B cell (primary cell): ENCODE measurements at regions not wholly inside any gene's neighbourhood (a gene's known extent, or its start where the extent isn't known, plus 50 kb on each side); places are given as distances from the start of the nearest gene placed in this dataset.
"Not testable (repeated sequence)": the region's sequence is repeated elsewhere in the genome, so short reads cannot be mapped to it uniquely, and the experiment has no call there.

ENCODE experiments used
- ATAC-seq: fragments of 200-7000 bp; cut with Tn5 transposase; one replicate; pipeline ENCODE4 v1.10.0; 2021; ENCODE audit warnings: low read depth, mild to moderate bottlenecking, moderate number of reproducible peaks, moderate library complexity
- CTCF ChIA-PET: fragments of 350-600 bp; sonication (Branson Sonifier 250); formaldehyde crosslinking; loops from one replicate; lab custom pipeline; 2021; ENCODE audit warnings: antibody characterized with exemption, inconsistent platforms; lab: Charles Lee
- POLR2A ChIA-PET: fragments of 350-600 bp; sonication (Branson Sonifier 250); formaldehyde crosslinking; loops from one replicate; lab custom pipeline; 2021; ENCODE audit warnings: antibody characterized with exemption; lab: Charles Lee
- DNase-seq: peaks from one replicate; pipeline ENCODE4 v3.0.0; 2013
- H2AFZ ChIP-seq: 2 replicates; pipeline ENCODE4 v1.6.1; 2012; ENCODE audit warnings: mild to moderate bottlenecking, low read depth, low read length; ENCODE audit not compliant: insufficient read depth, poor library complexity, severe bottlenecking
- H3K27ac ChIP-seq, 2 donors: 1 replicate in 1 of 2; 2 replicates in 1 of 2; pipeline ENCODE4 v1.5.1; 2012 to 2013; ENCODE audit warnings: low read length in 2 of 2, mild to moderate bottlenecking in 2 of 2, moderate library complexity in 1 of 2
- H3K27me3 ChIP-seq, 4 experiments: fragments of 200-600 bp in 1 of 4; sonication (generic) in 1 of 4; replicated peaks in 1 of 4; 1 replicate in 2 of 4; 2 replicates in 2 of 4; pipeline versions ENCODE4 v1.6.1 to v1.7.0; 2013 to 2016; ENCODE audit warnings: low read length in 3 of 4, mild to moderate bottlenecking in 2 of 4, mixed read lengths in 1 of 4, moderate library complexity in 1 of 4; ENCODE audit not compliant: insufficient read depth in 4 of 4, control insufficient read depth in 3 of 4; ENCODE audit errors: control extremely low read depth in 1 of 4
- H3K36me3 ChIP-seq, 2 experiments: replicated peaks in 1 of 2; 1 replicate in 1 of 2; 2 replicates in 1 of 2; pipeline versions ENCODE4 v1.6.1 to v1.7.1; 2013; ENCODE audit warnings: low read length in 1 of 2; ENCODE audit not compliant: insufficient read depth in 2 of 2, control insufficient read depth in 1 of 2; ENCODE audit errors: control extremely low read depth in 1 of 2, extremely low read depth in 1 of 2
- H3K4me1 ChIP-seq, 2 donors: fragments of 200-600 bp in 1 of 2; sonication (generic) in 1 of 2; 1 replicate in 1 of 2; 2 replicates in 1 of 2; pipeline versions ENCODE4 v1.5.1 to v1.6.1; 2013 to 2017; ENCODE audit warnings: low read length in 2 of 2; ENCODE audit not compliant: control insufficient read depth in 2 of 2, insufficient read depth in 2 of 2
- H3K4me2 ChIP-seq: replicated peaks from 2 replicates; pipeline ENCODE3; 2012; ENCODE audit warnings: mild to moderate bottlenecking, low read depth, low read length; ENCODE audit not compliant: poor library complexity, severe bottlenecking
- H3K4me3 ChIP-seq, 5 experiments: fragments of 200-600 bp in 1 of 5; sonication (generic) in 1 of 5; 1 replicate in 3 of 5; 2 replicates in 2 of 5; pipeline versions ENCODE4 v1.5.1 to v1.7.0; 2011 to 2016; ENCODE audit warnings: low read length in 4 of 5, mild to moderate bottlenecking in 4 of 5, low read depth in 2 of 5, control low read depth in 1 of 5, moderate library complexity in 1 of 5; ENCODE audit not compliant: insufficient read depth in 1 of 5; ENCODE audit errors: control extremely low read depth in 1 of 5, extremely low read depth in 1 of 5
- H3K79me2 ChIP-seq: fragments of 200-600 bp; sonication (generic); one replicate; pipeline ENCODE4 v1.6.0; 2016; ENCODE audit warnings: low read length; ENCODE audit not compliant: control insufficient read depth, insufficient read depth
- H3K9ac ChIP-seq: fragments of 200-600 bp; sonication (generic); 2 replicates; pipeline ENCODE4 v1.6.1; 2017; ENCODE audit warnings: mild to moderate bottlenecking, low read length, moderate library complexity
- H3K9me3 ChIP-seq, 3 donors: one replicate each; pipeline versions ENCODE4 v1.6.1 to v1.7.1; 2013; ENCODE audit warnings: low read length in 2 of 3; ENCODE audit not compliant: control insufficient read depth in 2 of 3, insufficient read depth in 1 of 3; ENCODE audit errors: control extremely low read depth in 1 of 3
- H4K20me1 ChIP-seq: 2 replicates; pipeline ENCODE4 v1.6.0; 2012; ENCODE audit warnings: mild to moderate bottlenecking, low read length; ENCODE audit not compliant: insufficient read depth, control insufficient read depth, poor library complexity, severe bottlenecking
- H3K27ac Mint-ChIP-seq: one replicate; pipeline ENCODE4 v1.8.0; 2021; ENCODE audit warnings: mixed read lengths
- H3K27me3 Mint-ChIP-seq: one replicate; pipeline ENCODE4 v1.8.0; 2021; ENCODE audit warnings: mixed read lengths
- H3K4me1 Mint-ChIP-seq: one replicate; pipeline ENCODE4 v1.8.0; 2021; ENCODE audit warnings: mixed read lengths
- H3K4me3 Mint-ChIP-seq: one replicate; pipeline ENCODE4 v1.8.0; 2021; ENCODE audit warnings: mixed read lengths
- H3K9me3 Mint-ChIP-seq: one replicate; pipeline ENCODE4 v1.8.0; 2022; ENCODE audit warnings: mixed read lengths; ENCODE audit not compliant: insufficient read depth
- CTCF ChIP-seq: fragments of 200-600 bp; IDR thresholded peaks from one replicate; pipeline ENCODE4 v1.8.0; 2022; ENCODE audit warnings: antibody characterized with exemption, mild to moderate bottlenecking
- EZH2 ChIP-seq: IDR thresholded peaks from 2 replicates; pipeline ENCODE4 v1.6.1; 2012; ENCODE audit warnings: borderline replicate concordance, low read depth, mild to moderate bottlenecking, moderate library complexity, low read length; ENCODE audit not compliant: insufficient read depth, poor library complexity, severe bottlenecking
- WGBS: methylation state at CpG from one replicate; pipeline ENCODE4 v1.1.5; 2013; ENCODE audit warnings: missing lambda C conversion rate; ENCODE audit not compliant: insufficient coverage; 5-methylcytosine and 5-hydroxymethylcytosine counted together
- intact Hi-C: fragments of 100-400 bp; cut with micrococcal nuclease; formaldehyde crosslinking; loops from one replicate; pipeline ENCODE4 v1.10.0; 2022

- Mint-ChIP-seq H3K27ac (no peak overlapping the region), H3K9me3 (no peaks in the 10 kb centered on the region), H3K27me3 (no peaks in the 10 kb centered on the region), H3K4me1 (no peaks in the 10 kb centered on the region), H3K4me3 (no peak overlapping the region)
- H3K4me3 ChIP-seq, result no peak overlapping the region
- no peaks in the 10 kb centered on the region for H3K36me3 ChIP-seq
- no peak for DNase-seq
- no peaks in the 10 kb centered on the region for H3K79me2 ChIP-seq
- WGBS, result no CpG with 5 or more reads among the region's 1 CpG
- ChIA-PET CTCF (no interaction called here), POLR2A (no interaction called here)
- no peaks in the 10 kb centered on the region for H3K27me3 ChIP-seq
- no peak overlapping the region for H3K9ac ChIP-seq
- no peak overlapping the region for H3K27ac ChIP-seq
- ATAC-seq, result no peak
- H2AFZ ChIP-seq, result no peak overlapping the region
- TF ChIP-seq EZH2 (no peak), CTCF (no peak)
- no peaks in the 10 kb centered on the region for H3K9me3 ChIP-seq
- H3K4me1 ChIP-seq, result no peaks in the 10 kb centered on the region
- no peak overlapping the region for H3K4me2 ChIP-seq
- intact Hi-C loops, result no loop called here
- no peaks in the 10 kb centered on the region for H4K20me1 ChIP-seq
These were observed 118.7 kb upstream of the CHRDL1 start for GRCh38 chrX:110914281-110914680.

- H3K27ac Mint-ChIP-seq, H3K27ac ChIP-seq, POLR2A ChIA-PET, H3K4me1 ChIP-seq, ATAC-seq, H3K9me3 Mint-ChIP-seq, H3K4me2 ChIP-seq, H3K4me1 Mint-ChIP-seq, H4K20me1 ChIP-seq, H3K9me3 ChIP-seq, DNase-seq, intact Hi-C loops, H3K4me3 ChIP-seq, H3K4me3 Mint-ChIP-seq, CTCF ChIA-PET, H3K27me3 Mint-ChIP-seq, H3K79me2 ChIP-seq, H3K9ac ChIP-seq, H3K27me3 ChIP-seq, H3K36me3 ChIP-seq, H2AFZ ChIP-seq: not testable (repeated sequence)
These were observed 109.1 kb upstream of the CHRDL1 start for GRCh38 chrX:110904747-110905146.
